ENCODE measurements at regions not wholly inside any gene's neighbourhood (a gene's known extent, or its start where the extent isn't known, plus 50 kb on each side); places are given as distances from the start of the nearest gene placed in this dataset.

- no peak for TF ChIP-seq YY1 (IDR thresholded peaks at IDR 0.05; ENCODE audit: low read depth)
- TF ChIP-seq MAX (IDR thresholded peaks at IDR 0.05), result no peak
- TF ChIP-seq TCF12 (IDR thresholded peaks at IDR 0.05; ENCODE audit: low read depth), result no peak
- TF ChIP-seq USF1 (IDR thresholded peaks at IDR 0.05), result no peak
- TF ChIP-seq TEAD4 (IDR thresholded peaks at IDR 0.05), result no peak
- no peak for TF ChIP-seq EP300 (IDR thresholded peaks at IDR 0.05; ENCODE audit: borderline replicate concordance)
- no peak for TF ChIP-seq CEBPB (IDR thresholded peaks at IDR 0.05)
- no peak for TF ChIP-seq FOXM1 (IDR thresholded peaks at IDR 0.05; ENCODE audit: borderline replicate concordance, low read depth)
- no peak for TF ChIP-seq EGR1 (IDR thresholded peaks at IDR 0.05)
- no peak for TF ChIP-seq RAD21 (IDR thresholded peaks at IDR 0.05; ENCODE audit: low read depth)
- no peak for TF ChIP-seq ZBTB7A (IDR thresholded peaks at IDR 0.05; ENCODE audit: low read depth)
- TF ChIP-seq TAF1 (IDR thresholded peaks at IDR 0.05; ENCODE audit: low read depth), result no peak
- TF ChIP-seq NFIC (IDR thresholded peaks at IDR 0.05), result no peak
- TF ChIP-seq CREB1 (IDR thresholded peaks at IDR 0.05; ENCODE audit: low read depth), result no peak
Observed at GRCh38 chr14:45793081-45793480, 540.1 kb upstream of the MIS18BP1 start.

GRCh38 chr14:45790293-45790692 is 537.3 kb upstream of the MIS18BP1 start:
- no peak for TF ChIP-seq CREB1 (IDR thresholded peaks at IDR 0.05; ENCODE audit: low read depth)
- no peak for TF ChIP-seq ZBTB7A (IDR thresholded peaks at IDR 0.05; ENCODE audit: low read depth)

GRCh38 chr14:45787167-45787566 is 534.2 kb upstream of the MIS18BP1 start:
- TF ChIP-seq TAF1 (IDR thresholded peaks at IDR 0.05; ENCODE audit: low read depth) (no peak), EP300 (IDR thresholded peaks at IDR 0.05; ENCODE audit: borderline replicate concordance) (no peak)

GRCh38 chr14:45786266-45786665 is 533.3 kb upstream of the MIS18BP1 start:
- TF ChIP-seq ZBTB7A (IDR thresholded peaks at IDR 0.05; ENCODE audit: low read depth) (no peak), USF1 (IDR thresholded peaks at IDR 0.05) (no peak), YY1 (IDR thresholded peaks at IDR 0.05; ENCODE audit: low read depth) (no peak), REST (IDR thresholded peaks at IDR 0.05; ENCODE audit: low read depth) (no peak), EGR1 (IDR thresholded peaks at IDR 0.05) (no peak), TAF1 (IDR thresholded peaks at IDR 0.05; ENCODE audit: low read depth) (no peak), FOXM1 (IDR thresholded peaks at IDR 0.05; ENCODE audit: borderline replicate concordance, low read depth) (no peak)

GRCh38 chr14:45785240-45785639 is 532.2 kb upstream of the MIS18BP1 start:
- peak; percentile 35; the same call in 1 of the 2 replicates for TF ChIP-seq EP300 (IDR thresholded peaks at IDR 0.05; ENCODE audit: borderline replicate concordance)
- TF ChIP-seq ZBTB7A (IDR thresholded peaks at IDR 0.05; ENCODE audit: low read depth), result no peak
- TF ChIP-seq TCF12 (IDR thresholded peaks at IDR 0.05; ENCODE audit: low read depth), result peak; percentile 34; the same call in 1 of the 2 replicates
- TF ChIP-seq EGR1 (IDR thresholded peaks at IDR 0.05), result no peak
- TF ChIP-seq CEBPB (IDR thresholded peaks at IDR 0.05), result 0 out of 2 replicates have a peak, but pooled peaks have one; percentile 8
- no peak for TF ChIP-seq USF1 (IDR thresholded peaks at IDR 0.05)
- peak; percentile 14; the same call in 1 of the 2 replicates for TF ChIP-seq TEAD4 (IDR thresholded peaks at IDR 0.05)

- TF ChIP-seq TCF12 (IDR thresholded peaks at IDR 0.05; ENCODE audit: low read depth) (no peak), TAF1 (IDR thresholded peaks at IDR 0.05; ENCODE audit: low read depth) (no peak), REST (IDR thresholded peaks at IDR 0.05; ENCODE audit: low read depth) (no peak), ZBTB7A (IDR thresholded peaks at IDR 0.05; ENCODE audit: low read depth) (no peak), NFIC (IDR thresholded peaks at IDR 0.05) (no peak), CEBPB (IDR thresholded peaks at IDR 0.05) (no peak), MAX (IDR thresholded peaks at IDR 0.05) (no peak), YY1 (IDR thresholded peaks at IDR 0.05; ENCODE audit: low read depth) (no peak), RAD21 (IDR thresholded peaks at IDR 0.05; ENCODE audit: low read depth) (no peak), TEAD4 (IDR thresholded peaks at IDR 0.05) (no peak), CREB1 (IDR thresholded peaks at IDR 0.05; ENCODE audit: low read depth) (no peak), EGR1 (IDR thresholded peaks at IDR 0.05) (no peak), EP300 (IDR thresholded peaks at IDR 0.05; ENCODE audit: borderline replicate concordance) (no peak), FOXM1 (IDR thresholded peaks at IDR 0.05; ENCODE audit: borderline replicate concordance, low read depth) (no peak), USF1 (IDR thresholded peaks at IDR 0.05) (no peak)
Observed at GRCh38 chr14:45766247-45766646, 513.2 kb upstream of the MIS18BP1 start.
